GM23338 (cell line): ENCODE measurements at regions not wholly inside any gene's neighbourhood (a gene's known extent, or its start where the extent isn't known, plus 50 kb on each side); places are given as distances from the start of the nearest gene placed in this dataset.

Experiments
- ATAC-seq: fragments of 200-7000 bp; cut with Tn5 transposase; 3 replicates; pipeline ENCODE4 v1.9.1; 2020
- DNase-seq: peaks from one replicate; pipeline ENCODE4 v3.0.0-alpha.2; 2015; ENCODE audit warnings: low spot score
- H2AFZ ChIP-seq: fragments of 200-600 bp; sonication (generic); 2 replicates; pipeline ENCODE4 v1.8.0; 2016; ENCODE audit warnings: antibody characterized with exemption, mild to moderate bottlenecking, moderate library complexity
- H3F3A ChIP-seq: fragments of 200-600 bp; sonication (generic); replicated peaks from 2 replicates; pipeline ENCODE4 v1.8.0; 2017; ENCODE audit warnings: antibody characterized with exemption, mixed run types, low read depth
- H3K27ac ChIP-seq: fragments of 200-600 bp; sonication (generic); 2 replicates; pipeline ENCODE4 v1.6.1; 2016; ENCODE audit warnings: low read depth
- H3K27me3 ChIP-seq: fragments of 200-600 bp; sonication (generic); 2 replicates; pipeline ENCODE4 v1.8.0; 2016; ENCODE audit warnings: mild to moderate bottlenecking, mixed run types, moderate library complexity; ENCODE audit not compliant: insufficient read depth
- H3K36me3 ChIP-seq: fragments of 200-600 bp; sonication (generic); 2 replicates; pipeline ENCODE4 v1.8.0; 2016; ENCODE audit warnings: mild to moderate bottlenecking; ENCODE audit not compliant: insufficient read depth
- H3K4me1 ChIP-seq: fragments of 200-600 bp; sonication (generic); 2 replicates; pipeline ENCODE4 v1.8.0; 2016; ENCODE audit warnings: mild to moderate bottlenecking, moderate library complexity; ENCODE audit not compliant: insufficient read depth
- H3K4me2 ChIP-seq: fragments of 200-600 bp; sonication (generic); 2 replicates; pipeline ENCODE4 v1.7.1; 2017; ENCODE audit warnings: mixed run types
- H3K4me3 ChIP-seq: fragments of 200-600 bp; sonication (generic); 2 replicates; pipeline ENCODE4 v1.6.1; 2016; ENCODE audit warnings: mixed run types
- H3K79me2 ChIP-seq: fragments of 200-600 bp; sonication (generic); replicated peaks from 2 replicates; pipeline ENCODE4 v1.8.0; 2017; ENCODE audit warnings: mild to moderate bottlenecking; ENCODE audit not compliant: insufficient read depth
- H3K9me2 ChIP-seq: fragments of 200-600 bp; sonication (generic); 2 replicates; pipeline ENCODE4 v1.8.0; 2017; ENCODE audit not compliant: insufficient read depth
- H4K20me1 ChIP-seq: fragments of 200-600 bp; sonication (generic); replicated peaks from 2 replicates; pipeline ENCODE4 v1.8.0; 2017; ENCODE audit warnings: mild to moderate bottlenecking; ENCODE audit not compliant: insufficient read depth
- H3K27ac Mint-ChIP-seq: 2 replicates; pipeline ENCODE4 v1.8.0; 2020; ENCODE audit warnings: inconsistent platforms, mild to moderate bottlenecking, moderate library complexity, mixed read lengths
- H3K27me3 Mint-ChIP-seq: 3 replicates; pipeline ENCODE4 v1.8.0; 2022; ENCODE audit warnings: low read depth, mild to moderate bottlenecking, moderate library complexity, mixed read lengths, inconsistent platforms; ENCODE audit not compliant: insufficient read depth, poor library complexity
- H3K36me3 Mint-ChIP-seq: 3 replicates; pipeline ENCODE4 v1.8.0; 2021; ENCODE audit warnings: low read depth, mild to moderate bottlenecking, inconsistent platforms, moderate library complexity, mixed read lengths
- H3K4me1 Mint-ChIP-seq: 3 replicates; pipeline ENCODE4 v1.8.0; 2020; ENCODE audit warnings: mild to moderate bottlenecking, inconsistent platforms, mixed read lengths
- H3K4me3 Mint-ChIP-seq: 3 replicates; pipeline ENCODE4 v1.8.0; 2021; ENCODE audit warnings: moderate library complexity, mild to moderate bottlenecking, inconsistent platforms, mixed read lengths
- H3K9me3 Mint-ChIP-seq: 3 replicates; pipeline ENCODE4 v1.8.0; 2020; ENCODE audit warnings: moderate library complexity, mild to moderate bottlenecking, inconsistent platforms, mixed read lengths
- CREB1 ChIP-seq: fragments of 250-450 bp; sonication (Bioruptor Pico); IDR thresholded peaks from 2 replicates; pipeline ENCODE4 v1.5.0; 2020; ENCODE audit warnings: low read depth, mild to moderate bottlenecking, moderate library complexity
- EZH2 ChIP-seq: fragments of 200-600 bp; sonication (generic); IDR thresholded peaks from one replicate; pipeline ENCODE4 v1.8.0; 2017; ENCODE audit warnings: antibody characterized with exemption, mild to moderate bottlenecking, low read depth; ENCODE audit not compliant: unreplicated experiment
- EZH2phosphoT487 ChIP-seq: fragments of 200-600 bp; sonication (generic); IDR thresholded peaks from one replicate; pipeline ENCODE4 v1.8.1; 2018; ENCODE audit warnings: antibody characterized with exemption; ENCODE audit not compliant: unreplicated experiment
- JUNB ChIP-seq: IDR thresholded peaks from one replicate; pipeline ENCODE4 v1.6.1; 2016; ENCODE audit warnings: antibody characterized with exemption; ENCODE audit not compliant: unreplicated experiment
- NANOG ChIP-seq: IDR thresholded peaks from 2 replicates; pipeline ENCODE4 v1.6.1; 2016; ENCODE audit warnings: antibody characterized with exemption, borderline replicate concordance
- POLR2AphosphoS5 ChIP-seq: IDR thresholded peaks from 2 replicates; pipeline ENCODE4 v1.6.1; 2016; ENCODE audit warnings: antibody characterized with exemption, low read depth
- STAT1 ChIP-seq: IDR thresholded peaks from one replicate; pipeline ENCODE4 v1.6.1; 2016; ENCODE audit warnings: antibody characterized with exemption; ENCODE audit not compliant: unreplicated experiment
- ZNF114 ChIP-seq: fragments of 250-450 bp; sonication (Bioruptor Pico); IDR thresholded peaks from 2 replicates; pipeline ENCODE4 v1.5.0; 2020; ENCODE audit warnings: mild to moderate bottlenecking, moderate library complexity
- ZNF331 ChIP-seq: fragments of 250-450 bp; sonication (Bioruptor Pico); IDR thresholded peaks from 2 replicates; pipeline ENCODE4 v1.5.0; 2020; ENCODE audit warnings: low read depth, mild to moderate bottlenecking, moderate library complexity
- TF ChIP-seq, protein P1 (sequence below): IDR thresholded peaks from one replicate; pipeline ENCODE4 v1.6.1; 2018; ENCODE audit warnings: antibody characterized with exemption; ENCODE audit not compliant: unreplicated experiment
- TF ChIP-seq, protein P2 (sequence below): IDR thresholded peaks from 2 replicates; pipeline ENCODE4 v1.6.1; 2016; ENCODE audit warnings: antibody characterized with exemption
- TF ChIP-seq, protein P3 (sequence below), 2 experiments: fragments of 200-600 bp in 1 of 2; sonication (generic) in 1 of 2; conservative IDR thresholded peaks; 2 replicates each; pipeline versions ENCODE4 v1.5.1 to v1.6.1; 2016 to 2017; ENCODE audit warnings: antibody characterized with exemption in 2 of 2, low read depth in 2 of 2, mild to moderate bottlenecking in 2 of 2, moderate library complexity in 1 of 2

DNA sequence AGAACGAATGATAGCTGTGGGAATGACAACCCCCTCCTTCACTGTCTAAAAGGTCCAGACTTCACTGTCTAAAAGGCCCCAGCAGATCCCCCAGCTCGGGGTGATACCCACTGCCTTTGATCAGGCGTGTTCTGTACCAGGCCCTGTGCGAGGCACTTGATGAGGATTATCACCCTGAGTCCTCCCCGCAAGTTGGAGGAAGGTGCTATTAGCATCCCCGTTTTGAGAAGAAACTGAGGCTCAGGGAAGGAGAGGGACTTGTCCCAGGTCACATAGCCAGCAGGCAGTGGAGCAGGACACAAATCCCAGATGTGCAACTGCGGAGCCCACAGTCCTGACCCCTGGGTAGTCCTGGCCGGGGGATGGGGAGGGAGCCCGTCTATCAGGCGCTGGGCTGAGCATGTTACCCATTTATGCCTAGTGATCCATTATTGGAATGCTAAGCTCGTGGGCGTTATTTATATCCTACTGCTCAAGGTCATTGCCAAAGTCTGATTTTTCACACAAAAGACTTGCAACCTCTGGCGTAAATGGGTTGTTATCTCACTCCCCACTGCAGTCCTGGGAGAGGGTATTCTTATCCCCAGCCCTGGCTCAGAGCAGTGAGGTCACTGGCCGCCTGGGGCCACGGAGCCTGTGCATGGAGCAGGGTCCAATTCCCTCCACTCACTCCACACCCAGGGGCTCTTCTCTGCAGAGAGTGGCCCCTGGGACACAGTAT, 722.2 kb downstream of the MATN1 start (continued):
- TF ChIP-seq, protein P1, sequence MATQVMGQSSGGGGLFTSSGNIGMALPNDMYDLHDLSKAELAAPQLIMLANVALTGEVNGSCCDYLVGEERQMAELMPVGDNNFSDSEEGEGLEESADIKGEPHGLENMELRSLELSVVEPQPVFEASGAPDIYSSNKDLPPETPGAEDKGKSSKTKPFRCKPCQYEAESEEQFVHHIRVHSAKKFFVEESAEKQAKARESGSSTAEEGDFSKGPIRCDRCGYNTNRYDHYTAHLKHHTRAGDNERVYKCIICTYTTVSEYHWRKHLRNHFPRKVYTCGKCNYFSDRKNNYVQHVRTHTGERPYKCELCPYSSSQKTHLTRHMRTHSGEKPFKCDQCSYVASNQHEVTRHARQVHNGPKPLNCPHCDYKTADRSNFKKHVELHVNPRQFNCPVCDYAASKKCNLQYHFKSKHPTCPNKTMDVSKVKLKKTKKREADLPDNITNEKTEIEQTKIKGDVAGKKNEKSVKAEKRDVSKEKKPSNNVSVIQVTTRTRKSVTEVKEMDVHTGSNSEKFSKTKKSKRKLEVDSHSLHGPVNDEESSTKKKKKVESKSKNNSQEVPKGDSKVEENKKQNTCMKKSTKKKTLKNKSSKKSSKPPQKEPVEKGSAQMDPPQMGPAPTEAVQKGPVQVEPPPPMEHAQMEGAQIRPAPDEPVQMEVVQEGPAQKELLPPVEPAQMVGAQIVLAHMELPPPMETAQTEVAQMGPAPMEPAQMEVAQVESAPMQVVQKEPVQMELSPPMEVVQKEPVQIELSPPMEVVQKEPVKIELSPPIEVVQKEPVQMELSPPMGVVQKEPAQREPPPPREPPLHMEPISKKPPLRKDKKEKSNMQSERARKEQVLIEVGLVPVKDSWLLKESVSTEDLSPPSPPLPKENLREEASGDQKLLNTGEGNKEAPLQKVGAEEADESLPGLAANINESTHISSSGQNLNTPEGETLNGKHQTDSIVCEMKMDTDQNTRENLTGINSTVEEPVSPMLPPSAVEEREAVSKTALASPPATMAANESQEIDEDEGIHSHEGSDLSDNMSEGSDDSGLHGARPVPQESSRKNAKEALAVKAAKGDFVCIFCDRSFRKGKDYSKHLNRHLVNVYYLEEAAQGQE, result no peak
- TF ChIP-seq STAT1, result no peak
- TF ChIP-seq, protein P2, sequence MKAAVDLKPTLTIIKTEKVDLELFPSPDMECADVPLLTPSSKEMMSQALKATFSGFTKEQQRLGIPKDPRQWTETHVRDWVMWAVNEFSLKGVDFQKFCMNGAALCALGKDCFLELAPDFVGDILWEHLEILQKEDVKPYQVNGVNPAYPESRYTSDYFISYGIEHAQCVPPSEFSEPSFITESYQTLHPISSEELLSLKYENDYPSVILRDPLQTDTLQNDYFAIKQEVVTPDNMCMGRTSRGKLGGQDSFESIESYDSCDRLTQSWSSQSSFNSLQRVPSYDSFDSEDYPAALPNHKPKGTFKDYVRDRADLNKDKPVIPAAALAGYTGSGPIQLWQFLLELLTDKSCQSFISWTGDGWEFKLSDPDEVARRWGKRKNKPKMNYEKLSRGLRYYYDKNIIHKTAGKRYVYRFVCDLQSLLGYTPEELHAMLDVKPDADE, result no peak
- no peak for TF ChIP-seq EZH2phosphoT487
- TF ChIP-seq, protein P3, sequence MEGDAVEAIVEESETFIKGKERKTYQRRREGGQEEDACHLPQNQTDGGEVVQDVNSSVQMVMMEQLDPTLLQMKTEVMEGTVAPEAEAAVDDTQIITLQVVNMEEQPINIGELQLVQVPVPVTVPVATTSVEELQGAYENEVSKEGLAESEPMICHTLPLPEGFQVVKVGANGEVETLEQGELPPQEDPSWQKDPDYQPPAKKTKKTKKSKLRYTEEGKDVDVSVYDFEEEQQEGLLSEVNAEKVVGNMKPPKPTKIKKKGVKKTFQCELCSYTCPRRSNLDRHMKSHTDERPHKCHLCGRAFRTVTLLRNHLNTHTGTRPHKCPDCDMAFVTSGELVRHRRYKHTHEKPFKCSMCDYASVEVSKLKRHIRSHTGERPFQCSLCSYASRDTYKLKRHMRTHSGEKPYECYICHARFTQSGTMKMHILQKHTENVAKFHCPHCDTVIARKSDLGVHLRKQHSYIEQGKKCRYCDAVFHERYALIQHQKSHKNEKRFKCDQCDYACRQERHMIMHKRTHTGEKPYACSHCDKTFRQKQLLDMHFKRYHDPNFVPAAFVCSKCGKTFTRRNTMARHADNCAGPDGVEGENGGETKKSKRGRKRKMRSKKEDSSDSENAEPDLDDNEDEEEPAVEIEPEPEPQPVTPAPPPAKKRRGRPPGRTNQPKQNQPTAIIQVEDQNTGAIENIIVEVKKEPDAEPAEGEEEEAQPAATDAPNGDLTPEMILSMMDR (conservative IDR thresholded peaks at IDR 0.05; ENCODE audit: low read depth in 2 of 2), result no peak
- TF ChIP-seq JUNB, result no peak
- no peak for TF ChIP-seq NANOG

DNA sequence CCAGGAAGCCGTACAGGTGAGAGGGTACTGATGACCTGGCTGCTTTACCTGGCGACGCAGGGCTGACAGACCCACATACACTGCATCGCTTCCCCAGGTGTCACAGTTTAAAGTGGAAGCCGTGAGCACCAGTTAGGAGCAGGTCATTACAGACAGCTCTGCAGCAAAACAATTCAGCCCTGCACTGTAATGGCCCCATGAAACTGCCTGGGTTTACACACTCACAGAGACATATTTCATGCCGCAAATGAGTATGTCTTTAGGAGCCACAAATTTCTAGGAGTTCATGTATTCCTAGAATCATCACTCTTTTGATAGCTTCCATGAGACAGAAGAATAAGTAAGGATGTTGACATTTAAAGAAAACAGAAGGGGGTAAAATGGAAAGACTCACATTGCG, 723.1 kb downstream of the MATN1 start:
- Histone ChIP-seq H3F3A (no peaks in the 10 kb centered on the region), H2AFZ (no peak overlapping the region), H3K4me1 (peaks cover 6% of the 10 kb centered on the region), H4K20me1 (no peaks in the 10 kb centered on the region), H3K4me2 (no peak overlapping the region), H3K27me3 (no peaks in the 10 kb centered on the region), H3K9me2 (peaks cover 4% of the 10 kb centered on the region; the same call in 1 of the 2 replicates), H3K79me2 (no peaks in the 10 kb centered on the region), H3K27ac (no peak overlapping the region), H3K4me3 (no peak overlapping the region), H3K36me3 (no peaks in the 10 kb centered on the region)
- no peak for ATAC-seq
- peaks cover 2% of the 10 kb centered on the region for H3K27me3 Mint-ChIP-seq
- no peaks in the 10 kb centered on the region; the same call in 1 of the 3 replicates for H3K36me3 Mint-ChIP-seq
- H3K4me3 Mint-ChIP-seq, result no peak overlapping the region
- no peak for DNase-seq
- H3K4me1 Mint-ChIP-seq, result peaks cover 13% of the 10 kb centered on the region
- H3K9me3 Mint-ChIP-seq, result peaks cover 12% of the 10 kb centered on the region
- no peak overlapping the region for H3K27ac Mint-ChIP-seq
- TF ChIP-seq, protein P2, result no peak
- TF ChIP-seq CREB1 (CRISPR knock-in tag), result no peak
- no peak for TF ChIP-seq ZNF331 (CRISPR knock-in tag)
- TF ChIP-seq ZNF114 (CRISPR knock-in tag), result no peak
- no peak for TF ChIP-seq POLR2AphosphoS5
- TF ChIP-seq NANOG, result no peak
- TF ChIP-seq, protein P1, result no peak
- TF ChIP-seq EZH2, result no peak
- TF ChIP-seq, protein P3 (conservative IDR thresholded peaks at IDR 0.05; ENCODE audit: low read depth in 2 of 2), result no peak
- TF ChIP-seq STAT1, result no peak
